OCI-LY1 (cell line): ENCODE measurements at regions not wholly inside any gene's neighbourhood (a gene's known extent, or its start where the extent isn't known, plus 50 kb on each side); places are given as distances from the start of the nearest gene placed in this dataset.

Source experiments
- H2AFZ ChIP-seq: fragments of 200-600 bp; sonication (generic), shearing (Covaris generic); 2 replicates; pipeline ENCODE4 v1.6.0; 2014; ENCODE audit warnings: antibody characterized with exemption, mild to moderate bottlenecking, low read length
- H3F3A ChIP-seq: fragments of 200-600 bp; sonication (generic), shearing (Covaris generic); 2 replicates; pipeline ENCODE4 v1.6.0; 2014; ENCODE audit warnings: mild to moderate bottlenecking, antibody characterized with exemption, low read length, moderate library complexity; ENCODE audit not compliant: insufficient read depth
- H3K27ac ChIP-seq: fragments of 200-600 bp; sonication (generic); 2 replicates; pipeline ENCODE4 v1.5.1; 2014; ENCODE audit warnings: low read length, mixed run types, mild to moderate bottlenecking, low read depth; ENCODE audit not compliant: poor library complexity, severe bottlenecking
- H3K27me3 ChIP-seq: fragments of 200-600 bp; sonication (generic); 2 replicates; pipeline ENCODE4 v1.6.0; 2014; ENCODE audit warnings: antibody characterized with exemption, mild to moderate bottlenecking, low read length, moderate library complexity; ENCODE audit not compliant: insufficient read depth
- H3K36me3 ChIP-seq: fragments of 200-600 bp; sonication (generic); 2 replicates; pipeline ENCODE4 v1.6.1; 2014; ENCODE audit warnings: mild to moderate bottlenecking, antibody characterized with exemption, low read length, moderate library complexity, mixed read lengths; ENCODE audit not compliant: insufficient read depth
- H3K4me1 ChIP-seq: fragments of 200-600 bp; sonication (generic); 2 replicates; pipeline ENCODE4 v1.5.1; 2014; ENCODE audit warnings: mild to moderate bottlenecking, low read length, moderate library complexity; ENCODE audit not compliant: insufficient read depth, severe bottlenecking
- H3K4me2 ChIP-seq: fragments of 200-600 bp; sonication (generic), shearing (Covaris generic); 2 replicates; pipeline ENCODE4 v1.6.1; 2014; ENCODE audit warnings: low read length
- H3K4me3 ChIP-seq: fragments of 200-600 bp; sonication (generic); 2 replicates; pipeline ENCODE4 v1.5.1; 2014; ENCODE audit warnings: low read length, low read depth, mild to moderate bottlenecking, mixed read lengths; ENCODE audit not compliant: poor library complexity, severe bottlenecking
- H3K79me2 ChIP-seq: fragments of 200-600 bp; shearing (Covaris generic); 2 replicates; pipeline ENCODE4 v1.6.1; 2016; ENCODE audit warnings: mixed run types, low read length, mixed read lengths; ENCODE audit not compliant: insufficient read depth
- H3K9ac ChIP-seq: fragments of 200-600 bp; sonication (generic), shearing (Covaris generic); 2 replicates; pipeline ENCODE4 v1.6.1; 2014; ENCODE audit warnings: mild to moderate bottlenecking, low read length, mixed read lengths
- H3K9me2 ChIP-seq: fragments of 200-600 bp; sonication (generic), shearing (Covaris generic); 2 replicates; pipeline ENCODE4 v1.6.1; 2014; ENCODE audit warnings: low read depth, mild to moderate bottlenecking, low read length, mixed read lengths
- H3K9me3 ChIP-seq: fragments of 200-600 bp; shearing (Covaris generic); 2 replicates; pipeline ENCODE4 v1.6.1; 2014; ENCODE audit warnings: low read length, mixed read lengths
- H4K20me1 ChIP-seq: fragments of 200-600 bp; sonication (generic), shearing (Covaris generic); 2 replicates; pipeline ENCODE4 v1.6.0; 2016; ENCODE audit warnings: mild to moderate bottlenecking, low read length; ENCODE audit not compliant: insufficient read depth
- EZH2 ChIP-seq: fragments of 200-600 bp; sonication (generic), shearing (Covaris generic); IDR thresholded peaks from 2 replicates; pipeline ENCODE4 v1.8.0; 2017; ENCODE audit warnings: borderline replicate concordance, mixed run types, mild to moderate bottlenecking, antibody characterized with exemption, low read length, moderate library complexity, mixed read lengths
- TF ChIP-seq, protein P1 (sequence below): fragments of 200-600 bp; sonication (generic), shearing (Covaris generic); IDR thresholded peaks from 2 replicates; pipeline ENCODE4 v1.5.1; 2017; ENCODE audit warnings: mild to moderate bottlenecking, antibody characterized with exemption, low read length, moderate library complexity, mixed read lengths

DNA sequence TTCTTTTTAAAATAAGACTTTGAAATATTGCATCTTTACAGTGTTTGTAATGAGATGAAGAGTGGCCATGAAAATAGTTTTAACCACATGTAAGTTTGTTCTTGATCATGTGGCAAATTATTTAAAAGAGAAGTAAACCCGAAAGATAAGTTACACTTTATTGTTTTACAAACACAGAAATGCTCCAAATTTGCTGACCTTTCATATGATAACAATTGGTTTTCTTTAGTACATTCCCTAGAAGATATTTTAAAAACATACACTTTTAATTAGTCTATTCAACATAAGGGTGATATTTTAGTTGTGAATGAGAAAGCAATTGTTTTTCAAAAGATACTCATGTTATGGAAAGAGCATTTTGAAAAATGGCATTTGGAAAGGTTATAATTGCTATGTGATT is 287.7 kb downstream of the PSAT1 start:
- Histone ChIP-seq H3K4me3 (no peak overlapping the region), H3K27me3 (no peaks in the 10 kb centered on the region), H3K36me3 (no peaks in the 10 kb centered on the region), H2AFZ (no peak overlapping the region), H3K79me2 (no peaks in the 10 kb centered on the region), H3K9ac (no peak overlapping the region), H3F3A (no peaks in the 10 kb centered on the region), H3K9me2 (no peaks in the 10 kb centered on the region), H3K9me3 (no peaks in the 10 kb centered on the region), H3K4me1 (no peaks in the 10 kb centered on the region), H4K20me1 (no peaks in the 10 kb centered on the region), H3K27ac (no peak overlapping the region), H3K4me2 (no peak overlapping the region)
- TF ChIP-seq, protein P1, sequence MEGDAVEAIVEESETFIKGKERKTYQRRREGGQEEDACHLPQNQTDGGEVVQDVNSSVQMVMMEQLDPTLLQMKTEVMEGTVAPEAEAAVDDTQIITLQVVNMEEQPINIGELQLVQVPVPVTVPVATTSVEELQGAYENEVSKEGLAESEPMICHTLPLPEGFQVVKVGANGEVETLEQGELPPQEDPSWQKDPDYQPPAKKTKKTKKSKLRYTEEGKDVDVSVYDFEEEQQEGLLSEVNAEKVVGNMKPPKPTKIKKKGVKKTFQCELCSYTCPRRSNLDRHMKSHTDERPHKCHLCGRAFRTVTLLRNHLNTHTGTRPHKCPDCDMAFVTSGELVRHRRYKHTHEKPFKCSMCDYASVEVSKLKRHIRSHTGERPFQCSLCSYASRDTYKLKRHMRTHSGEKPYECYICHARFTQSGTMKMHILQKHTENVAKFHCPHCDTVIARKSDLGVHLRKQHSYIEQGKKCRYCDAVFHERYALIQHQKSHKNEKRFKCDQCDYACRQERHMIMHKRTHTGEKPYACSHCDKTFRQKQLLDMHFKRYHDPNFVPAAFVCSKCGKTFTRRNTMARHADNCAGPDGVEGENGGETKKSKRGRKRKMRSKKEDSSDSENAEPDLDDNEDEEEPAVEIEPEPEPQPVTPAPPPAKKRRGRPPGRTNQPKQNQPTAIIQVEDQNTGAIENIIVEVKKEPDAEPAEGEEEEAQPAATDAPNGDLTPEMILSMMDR, result no peak
- TF ChIP-seq EZH2, result no peak

DNA sequence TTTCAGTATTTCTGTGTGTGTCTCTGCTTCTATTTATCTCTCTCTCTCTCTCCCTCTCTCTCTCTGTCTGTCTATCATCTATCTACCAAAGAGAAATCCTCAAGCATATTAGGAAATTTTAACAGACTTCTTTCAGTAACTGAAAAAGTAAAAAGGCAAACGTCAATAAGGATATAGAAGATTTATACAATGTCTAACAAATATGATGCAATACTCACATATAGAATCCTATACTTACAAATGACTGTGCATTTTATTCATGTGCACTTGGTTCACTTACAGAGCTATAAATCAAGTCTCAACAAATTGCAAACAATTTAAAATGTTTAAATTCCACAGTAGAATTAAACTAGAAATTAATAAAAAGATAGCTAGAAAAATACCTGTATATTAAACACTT is 289.0 kb downstream of the PSAT1 start:
- no peak overlapping the region for H3K27ac ChIP-seq
- H3K9ac ChIP-seq, result no peak overlapping the region
- H3K4me1 ChIP-seq, result no peaks in the 10 kb centered on the region
- H2AFZ ChIP-seq, result no peak overlapping the region
- TF ChIP-seq EZH2, result no peak
- TF ChIP-seq, protein P1, result no peak
- no peak overlapping the region for H3K4me3 ChIP-seq
- no peaks in the 10 kb centered on the region for H3K9me3 ChIP-seq
- no peaks in the 10 kb centered on the region for H4K20me1 ChIP-seq
- no peak overlapping the region for H3K4me2 ChIP-seq
- H3K79me2 ChIP-seq, result no peaks in the 10 kb centered on the region
- no peaks in the 10 kb centered on the region for H3K27me3 ChIP-seq
- no peaks in the 10 kb centered on the region for H3K9me2 ChIP-seq
- H3K36me3 ChIP-seq, result no peaks in the 10 kb centered on the region
- H3F3A ChIP-seq, result no peaks in the 10 kb centered on the region

DNA sequence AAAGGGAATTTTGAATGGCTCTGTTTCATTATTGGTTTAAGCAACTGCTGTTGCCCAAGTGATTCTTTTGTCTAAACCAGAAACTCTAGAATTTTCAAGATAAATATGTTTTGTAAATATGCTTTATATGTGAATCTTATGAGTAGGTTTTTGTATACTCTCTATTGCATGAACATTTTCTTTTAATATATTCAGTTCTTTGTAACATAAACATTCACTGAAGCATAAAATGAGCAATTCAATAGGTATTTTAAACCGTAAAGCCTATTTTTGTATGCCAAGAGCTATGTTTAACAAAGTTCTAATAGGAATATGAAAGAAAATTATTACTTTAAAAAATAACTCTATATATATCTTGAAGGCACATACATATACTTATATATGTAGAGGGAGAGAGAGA is 293.1 kb downstream of the PSAT1 start:
- Histone ChIP-seq H3K4me3 (no peak overlapping the region), H3K4me1 (no peaks in the 10 kb centered on the region), H4K20me1 (no peaks in the 10 kb centered on the region), H3K9me3 (no peaks in the 10 kb centered on the region), H3K79me2 (no peaks in the 10 kb centered on the region), H3K36me3 (no peaks in the 10 kb centered on the region), H3F3A (no peaks in the 10 kb centered on the region), H2AFZ (no peak overlapping the region), H3K9me2 (no peaks in the 10 kb centered on the region), H3K9ac (no peak overlapping the region), H3K27ac (no peak overlapping the region), H3K4me2 (no peak overlapping the region), H3K27me3 (no peaks in the 10 kb centered on the region)
- TF ChIP-seq EZH2, result no peak
- TF ChIP-seq, protein P1, result no peak
